ENCODE measurements at regions not wholly inside any gene's neighbourhood (a gene's known extent, or its start where the extent isn't known, plus 50 kb on each side); places are given as distances from the start of the nearest gene placed in this dataset.

DNA sequence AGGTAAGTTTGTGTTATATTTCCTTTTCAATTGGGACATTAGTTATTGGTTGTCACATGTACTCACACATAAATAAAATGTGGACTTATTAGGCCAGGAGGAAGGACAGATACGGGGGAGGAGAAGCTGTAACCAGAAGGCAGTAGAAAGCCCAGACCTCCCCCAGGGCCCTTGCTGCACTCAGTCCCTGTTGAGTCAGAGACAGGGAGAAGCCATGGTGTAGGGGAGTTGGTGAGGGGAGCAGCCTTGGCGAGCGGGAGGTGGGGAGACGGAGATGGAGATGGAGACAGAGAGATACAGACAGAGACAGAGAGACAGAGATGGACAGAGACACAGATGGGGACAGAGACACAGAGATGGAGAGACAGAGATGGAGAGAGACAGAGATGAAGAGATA is 263.2 kb downstream of the DLL1 start:
- H3K36me3 Mint-ChIP-seq = no peaks in the 10 kb centered on the region
- H3K27ac Mint-ChIP-seq = no peak overlapping the region
- no peak for DNase-seq (ENCODE audit: low spot score in 2 of 2, unreplicated experiment in 2 of 2)
- peaks cover 29% of the 10 kb centered on the region for H3K4me1 Mint-ChIP-seq
- no peaks in the 10 kb centered on the region for H3K27me3 Mint-ChIP-seq (ENCODE audit: low read depth)
- H3K9me3 Mint-ChIP-seq = no peaks in the 10 kb centered on the region
- H3K4me3 Mint-ChIP-seq = no peak overlapping the region
- TF ChIP-seq CTCF (IDR thresholded peaks at IDR 0.05; ENCODE audit: unreplicated experiment) = no peak

DNA sequence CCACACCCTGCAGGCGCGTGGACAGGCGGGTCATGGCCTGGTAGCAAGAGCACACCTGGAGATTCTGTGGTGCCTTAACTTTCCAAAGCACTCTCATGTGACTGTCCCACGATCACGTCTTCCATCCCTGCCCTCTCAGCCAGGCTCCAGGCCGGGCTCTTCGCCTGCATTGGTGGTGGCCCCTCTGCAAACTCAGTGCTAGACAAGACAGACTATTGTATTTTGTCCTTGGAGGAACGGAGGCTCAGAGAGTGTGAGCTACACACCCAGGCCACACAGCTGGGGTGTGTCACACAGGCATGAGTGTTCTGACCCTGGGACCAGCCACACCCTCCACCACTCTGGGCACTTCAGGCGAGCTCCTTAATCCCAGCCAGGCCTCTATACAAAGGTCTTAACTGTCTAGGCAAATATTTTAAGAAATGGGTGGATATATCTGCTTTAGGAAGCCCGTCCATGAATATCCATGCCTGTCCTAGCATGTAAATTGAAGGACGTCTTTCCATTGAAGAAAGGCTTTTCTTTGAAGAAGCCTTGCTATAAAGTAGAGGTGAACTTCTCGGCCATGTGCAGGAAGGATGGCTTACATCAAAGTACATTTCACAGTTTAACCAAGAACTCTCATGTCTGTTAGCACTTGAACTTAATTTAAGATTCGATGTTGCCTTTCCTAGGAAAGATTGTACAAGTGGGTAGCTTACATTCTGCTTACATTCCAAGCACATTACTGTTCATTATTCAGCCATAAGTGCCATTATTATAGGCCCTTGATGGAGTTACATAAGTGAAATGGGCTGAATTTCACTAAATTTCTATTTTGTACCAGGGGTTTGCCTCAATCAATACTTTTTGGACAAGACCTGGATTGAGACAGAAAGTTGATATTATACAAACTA is 263.9 kb downstream of the DLL1 start:
- Mint-ChIP-seq H3K36me3 (no peaks in the 10 kb centered on the region), H3K4me1 (peaks cover 29% of the 10 kb centered on the region), H3K27ac (no peak overlapping the region), H3K9me3 (no peaks in the 10 kb centered on the region), H3K27me3 (ENCODE audit: low read depth) (no peaks in the 10 kb centered on the region), H3K4me3 (no peak overlapping the region)
- TF ChIP-seq CTCF (IDR thresholded peaks at IDR 0.05; ENCODE audit: unreplicated experiment) = no peak
- no peak for DNase-seq (ENCODE audit: low spot score in 2 of 2, unreplicated experiment in 2 of 2)

GRCh38 chr6:170025935-170026750 is 264.7 kb downstream of the DLL1 start:
- Mint-ChIP-seq H3K27ac (no peak overlapping the region), H3K4me1 (peaks cover 26% of the 10 kb centered on the region), H3K4me3 (no peak overlapping the region), H3K27me3 (ENCODE audit: low read depth) (no peaks in the 10 kb centered on the region), H3K9me3 (no peaks in the 10 kb centered on the region), H3K36me3 (no peaks in the 10 kb centered on the region)
- TF ChIP-seq CTCF (IDR thresholded peaks at IDR 0.05; ENCODE audit: unreplicated experiment) = no peak
- DNase-seq (ENCODE audit: low spot score in 2 of 2, unreplicated experiment in 2 of 2) = no peak

DNA sequence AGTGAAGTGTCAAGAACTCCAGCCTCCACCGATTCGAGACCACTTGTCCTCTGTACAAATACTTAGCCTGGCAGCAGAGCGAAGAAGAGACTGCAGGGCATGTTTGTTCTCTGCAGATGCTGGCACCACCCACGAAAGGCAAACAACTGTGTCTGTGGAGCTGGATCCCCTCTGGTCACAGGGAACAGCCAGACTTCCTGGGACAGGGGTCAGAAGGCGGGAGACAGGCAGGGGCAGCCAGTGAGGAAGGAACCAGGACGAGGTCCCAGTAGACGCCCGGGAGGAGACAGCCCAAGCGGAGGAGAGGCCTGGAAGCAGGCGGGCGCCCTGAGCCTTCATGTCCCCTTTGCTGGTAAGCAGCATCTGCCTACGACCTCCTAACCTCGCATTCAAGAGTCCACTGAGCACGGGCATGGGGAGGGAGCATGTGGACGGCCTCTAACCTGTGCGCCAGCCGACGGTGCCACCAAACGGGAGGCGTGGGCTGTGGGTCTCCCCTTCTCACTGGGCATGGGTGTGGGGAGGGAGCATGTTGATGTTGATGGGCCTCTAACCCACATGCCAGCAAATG is 265.5 kb downstream of the DLL1 start:
- Mint-ChIP-seq H3K36me3 (no peaks in the 10 kb centered on the region), H3K27me3 (ENCODE audit: low read depth) (no peaks in the 10 kb centered on the region), H3K27ac (no peak overlapping the region), H3K4me1 (peaks cover 26% of the 10 kb centered on the region), H3K9me3 (no peaks in the 10 kb centered on the region), H3K4me3 (no peak overlapping the region)
- no peak for TF ChIP-seq CTCF (IDR thresholded peaks at IDR 0.05; ENCODE audit: unreplicated experiment)
- no peak for DNase-seq (ENCODE audit: low spot score in 2 of 2, unreplicated experiment in 2 of 2)

- H3K36me3 Mint-ChIP-seq = no peaks in the 10 kb centered on the region
- TF ChIP-seq CTCF (IDR thresholded peaks at IDR 0.05; ENCODE audit: unreplicated experiment) = no peak
- no peak for DNase-seq (ENCODE audit: low spot score in 2 of 2, unreplicated experiment in 2 of 2)
- no peaks in the 10 kb centered on the region for H3K27me3 Mint-ChIP-seq (ENCODE audit: low read depth)
- H3K9me3 Mint-ChIP-seq = no peaks in the 10 kb centered on the region
- no peak overlapping the region for H3K27ac Mint-ChIP-seq
- H3K4me3 Mint-ChIP-seq = no peak overlapping the region
- H3K4me1 Mint-ChIP-seq = peaks cover 26% of the 10 kb centered on the region
Measured at GRCh38 chr6:170024940-170025339, 265.9 kb downstream of the DLL1 start.
